Osteoblast (primary cell): ENCODE measurements at regions not wholly inside any gene's neighbourhood (a gene's known extent, or its start where the extent isn't known, plus 50 kb on each side); places are given as distances from the start of the nearest gene placed in this dataset.

Source experiments
- DNase-seq: peaks from one replicate; pipeline ENCODE4 v3.0.0; 2011; ENCODE audit warnings: low spot score, mixed read lengths; ENCODE audit not compliant: insufficient read length; ENCODE audit errors: missing footprints
- H2AFZ ChIP-seq: 2 replicates; pipeline ENCODE4 v1.6.0; 2011; ENCODE audit warnings: mild to moderate bottlenecking, low read length
- H3K27ac ChIP-seq: 2 replicates; pipeline ENCODE4 v1.5.1; 2011; ENCODE audit warnings: mild to moderate bottlenecking, low read depth, low read length, moderate library complexity
- H3K27me3 ChIP-seq: 2 replicates; pipeline ENCODE4 v1.6.0; 2012; ENCODE audit warnings: mild to moderate bottlenecking, control low read depth, inconsistent platforms, low read length, moderate library complexity; ENCODE audit not compliant: insufficient read depth
- H3K36me3 ChIP-seq: 2 replicates; pipeline ENCODE4 v1.5.1; 2011; ENCODE audit warnings: mild to moderate bottlenecking, low read length, control low read depth, moderate library complexity; ENCODE audit not compliant: insufficient read depth
- H3K4me1 ChIP-seq: 2 replicates; pipeline ENCODE4 v1.5.1; 2011; ENCODE audit warnings: mild to moderate bottlenecking, low read length, control low read depth, moderate library complexity; ENCODE audit not compliant: insufficient read depth
- H3K4me2 ChIP-seq: 2 replicates; pipeline ENCODE4 v1.6.0; 2011; ENCODE audit warnings: mild to moderate bottlenecking, low read length; ENCODE audit not compliant: insufficient read depth
- H3K4me3 ChIP-seq: fragments of 200-600 bp; sonication (generic); 3 replicates; pipeline ENCODE4 v1.5.1; 2012; ENCODE audit warnings: mild to moderate bottlenecking, low read length, inconsistent platforms; ENCODE audit not compliant: insufficient read depth
- H3K79me2 ChIP-seq: 2 replicates; pipeline ENCODE4 v1.6.0; 2012; ENCODE audit warnings: mild to moderate bottlenecking, low read length, control low read depth, inconsistent platforms; ENCODE audit not compliant: insufficient read depth
- H3K9me3 ChIP-seq: 2 replicates; pipeline ENCODE4 v1.5.1; 2011; ENCODE audit warnings: low read depth, low read length, control low read depth
- H4K20me1 ChIP-seq: 2 replicates; pipeline ENCODE4 v1.6.0; 2012; ENCODE audit warnings: mild to moderate bottlenecking, low read length, control low read depth; ENCODE audit not compliant: insufficient read depth
- TF ChIP-seq, protein P1 (sequence below): IDR thresholded peaks from 2 replicates; pipeline ENCODE4 v1.5.1; 2011; ENCODE audit warnings: mild to moderate bottlenecking, low read depth, low read length, moderate library complexity; ENCODE audit errors: extremely low read depth

DNA sequence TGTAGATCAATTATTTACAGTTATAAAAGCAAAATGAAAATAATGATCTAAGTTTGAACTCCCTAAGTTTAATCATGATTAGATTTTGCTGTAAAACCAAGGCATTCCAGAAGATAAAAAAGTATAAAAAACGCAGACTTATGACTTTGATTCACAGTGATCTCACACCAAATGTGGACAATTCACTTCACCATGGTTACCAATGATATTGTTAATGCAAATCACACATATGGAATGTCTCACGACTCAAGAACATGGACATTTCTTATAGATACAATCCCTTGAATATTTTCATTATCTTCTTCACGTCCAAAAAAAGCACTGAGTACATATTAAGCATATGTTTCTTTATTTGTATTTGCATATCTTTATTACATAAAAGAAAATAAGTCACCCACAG lies 1054.2 kb downstream of the NAALADL2 start:
- no peak overlapping the region for H2AFZ ChIP-seq
- H3K9me3 ChIP-seq: no peaks in the 10 kb centered on the region
- no peak overlapping the region for H3K4me2 ChIP-seq
- no peak overlapping the region for H3K4me3 ChIP-seq
- no peaks in the 10 kb centered on the region for H3K36me3 ChIP-seq
- H3K79me2 ChIP-seq: no peaks in the 10 kb centered on the region
- no peak for DNase-seq
- TF ChIP-seq, protein P1, sequence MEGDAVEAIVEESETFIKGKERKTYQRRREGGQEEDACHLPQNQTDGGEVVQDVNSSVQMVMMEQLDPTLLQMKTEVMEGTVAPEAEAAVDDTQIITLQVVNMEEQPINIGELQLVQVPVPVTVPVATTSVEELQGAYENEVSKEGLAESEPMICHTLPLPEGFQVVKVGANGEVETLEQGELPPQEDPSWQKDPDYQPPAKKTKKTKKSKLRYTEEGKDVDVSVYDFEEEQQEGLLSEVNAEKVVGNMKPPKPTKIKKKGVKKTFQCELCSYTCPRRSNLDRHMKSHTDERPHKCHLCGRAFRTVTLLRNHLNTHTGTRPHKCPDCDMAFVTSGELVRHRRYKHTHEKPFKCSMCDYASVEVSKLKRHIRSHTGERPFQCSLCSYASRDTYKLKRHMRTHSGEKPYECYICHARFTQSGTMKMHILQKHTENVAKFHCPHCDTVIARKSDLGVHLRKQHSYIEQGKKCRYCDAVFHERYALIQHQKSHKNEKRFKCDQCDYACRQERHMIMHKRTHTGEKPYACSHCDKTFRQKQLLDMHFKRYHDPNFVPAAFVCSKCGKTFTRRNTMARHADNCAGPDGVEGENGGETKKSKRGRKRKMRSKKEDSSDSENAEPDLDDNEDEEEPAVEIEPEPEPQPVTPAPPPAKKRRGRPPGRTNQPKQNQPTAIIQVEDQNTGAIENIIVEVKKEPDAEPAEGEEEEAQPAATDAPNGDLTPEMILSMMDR: no peak
- no peak overlapping the region for H3K27ac ChIP-seq
- no peaks in the 10 kb centered on the region for H4K20me1 ChIP-seq
- no peaks in the 10 kb centered on the region for H3K4me1 ChIP-seq
- H3K27me3 ChIP-seq: no peaks in the 10 kb centered on the region

DNA sequence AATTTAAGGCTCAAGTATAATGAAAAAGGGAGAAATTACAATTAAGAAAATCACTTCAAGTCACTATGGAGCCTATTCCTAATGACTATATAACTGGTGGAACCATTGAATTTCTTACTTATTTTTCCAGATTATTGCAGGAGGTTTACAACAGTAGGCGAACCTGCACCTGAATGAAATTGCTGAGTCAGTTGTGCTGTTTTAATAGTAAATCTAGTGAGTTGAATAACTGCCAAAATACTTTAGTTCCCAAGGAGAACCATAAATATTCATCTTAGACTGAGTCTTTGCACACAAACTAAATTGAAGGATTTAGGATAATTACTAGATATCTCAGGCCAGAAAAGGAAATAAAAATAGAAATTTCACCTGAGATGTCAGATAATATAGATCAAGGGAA lies 1052.8 kb downstream of the NAALADL2 start:
- no peaks in the 10 kb centered on the region for H3K79me2 ChIP-seq
- H3K27me3 ChIP-seq: no peaks in the 10 kb centered on the region
- no peak overlapping the region for H3K27ac ChIP-seq
- H3K4me3 ChIP-seq: no peak overlapping the region
- H3K4me2 ChIP-seq: no peak overlapping the region
- no peaks in the 10 kb centered on the region for H3K9me3 ChIP-seq
- H4K20me1 ChIP-seq: no peaks in the 10 kb centered on the region
- TF ChIP-seq, protein P1: no peak
- H3K36me3 ChIP-seq: no peaks in the 10 kb centered on the region
- H2AFZ ChIP-seq: no peak overlapping the region
- H3K4me1 ChIP-seq: no peaks in the 10 kb centered on the region
- DNase-seq: no peak

DNA sequence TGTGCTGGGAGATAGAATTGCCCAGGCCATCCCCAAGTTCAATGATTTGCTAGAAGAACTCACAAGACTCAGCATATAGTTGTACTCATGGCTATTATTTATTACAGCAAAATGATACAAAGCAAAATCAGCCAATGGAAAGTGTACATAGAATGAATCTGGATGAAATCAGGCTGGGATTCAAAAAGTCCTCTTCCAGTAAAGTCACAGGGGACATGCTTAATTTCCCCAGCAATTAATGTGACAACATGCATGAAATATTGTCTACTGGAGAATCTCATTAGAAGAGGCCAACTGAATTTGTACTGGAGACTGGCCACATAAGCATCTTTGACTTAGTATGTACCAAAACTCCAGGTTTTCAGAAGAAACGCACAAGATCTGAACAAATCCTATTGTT lies 1043.1 kb downstream of the NAALADL2 start:
- Histone ChIP-seq H3K79me2 (no peaks in the 10 kb centered on the region), H3K4me3 (no peak overlapping the region), H3K4me2 (no peak overlapping the region), H3K4me1 (no peaks in the 10 kb centered on the region), H4K20me1 (no peaks in the 10 kb centered on the region), H3K27ac (no peak overlapping the region), H2AFZ (no peak overlapping the region), H3K36me3 (no peaks in the 10 kb centered on the region), H3K9me3 (no peaks in the 10 kb centered on the region), H3K27me3 (no peaks in the 10 kb centered on the region)
- DNase-seq: no peak
- TF ChIP-seq, protein P1: no peak

DNA sequence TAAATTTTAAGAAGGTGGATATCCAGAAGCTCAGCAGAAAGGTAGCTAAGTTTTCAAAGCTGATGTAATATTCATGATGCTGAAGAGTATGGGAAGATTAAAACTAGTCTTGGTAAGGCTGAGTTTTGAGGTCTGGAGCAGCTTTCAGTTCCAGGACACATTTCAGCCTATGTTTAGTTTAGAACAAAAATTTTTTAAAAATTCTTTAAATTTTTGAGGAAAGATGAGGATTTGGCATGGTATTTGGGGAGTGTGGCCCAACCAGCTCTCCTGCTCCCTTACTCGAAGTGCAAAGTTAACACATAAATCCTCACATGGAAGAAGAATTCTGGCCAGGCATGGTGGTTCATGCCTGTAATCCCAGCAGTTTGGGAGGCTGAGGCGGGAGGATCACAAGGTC lies 1039.1 kb downstream of the NAALADL2 start:
- Histone ChIP-seq H3K4me2 (no peak overlapping the region), H3K27ac (no peak overlapping the region), H3K4me1 (no peaks in the 10 kb centered on the region), H3K36me3 (no peaks in the 10 kb centered on the region), H3K79me2 (no peaks in the 10 kb centered on the region), H2AFZ (no peak overlapping the region), H4K20me1 (no peaks in the 10 kb centered on the region), H3K9me3 (no peaks in the 10 kb centered on the region), H3K4me3 (no peak overlapping the region), H3K27me3 (no peaks in the 10 kb centered on the region)
- TF ChIP-seq, protein P1: no peak
- no peak for DNase-seq
